Stimulated activated CD4-positive, alpha-beta T cell treated with anti-CD3 and anti-CD28 coated beads, Interleukin-4, amount 100 ng/mL, for 48 hours (primary cell): ENCODE measurements at regions not wholly inside any gene's neighbourhood (a gene's known extent, or its start where the extent isn't known, plus 50 kb on each side); places are given as distances from the start of the nearest gene placed in this dataset.
"Not testable (repeated sequence)": the region's sequence is repeated elsewhere in the genome, so short reads cannot be mapped to it uniquely, and the experiment has no call there.

Experiments used
- DNase-seq, 2 donors: peaks; one replicate each; pipeline ENCODE4 v3.0.0-alpha.2; 2020; ENCODE audit warnings: low read depth in 2 of 2

DNA sequence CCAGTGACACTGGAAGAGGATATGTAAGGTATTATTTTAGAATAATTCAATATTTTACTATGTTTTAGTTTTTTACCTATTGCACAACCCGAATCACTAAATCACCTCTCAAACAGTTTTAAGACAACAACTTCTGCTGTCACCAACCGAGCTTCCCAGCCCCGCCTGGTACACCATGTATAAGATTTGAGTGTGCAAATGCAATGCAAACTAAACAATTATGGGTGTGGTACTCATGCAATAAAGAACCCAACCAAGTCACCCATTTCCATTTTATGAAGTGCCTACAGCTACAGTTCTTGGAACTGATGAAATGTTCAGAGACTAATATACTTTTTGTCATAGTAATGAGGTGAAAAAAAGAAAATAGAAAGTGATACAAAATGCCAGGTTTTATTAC lies 256.2 kb downstream of the TAFA4 start:
- DNase-seq = no peak

- no peak for DNase-seq
These were observed 265.0 kb downstream of the TAFA4 start for GRCh38 chr3:68667346-68667745.

DNA sequence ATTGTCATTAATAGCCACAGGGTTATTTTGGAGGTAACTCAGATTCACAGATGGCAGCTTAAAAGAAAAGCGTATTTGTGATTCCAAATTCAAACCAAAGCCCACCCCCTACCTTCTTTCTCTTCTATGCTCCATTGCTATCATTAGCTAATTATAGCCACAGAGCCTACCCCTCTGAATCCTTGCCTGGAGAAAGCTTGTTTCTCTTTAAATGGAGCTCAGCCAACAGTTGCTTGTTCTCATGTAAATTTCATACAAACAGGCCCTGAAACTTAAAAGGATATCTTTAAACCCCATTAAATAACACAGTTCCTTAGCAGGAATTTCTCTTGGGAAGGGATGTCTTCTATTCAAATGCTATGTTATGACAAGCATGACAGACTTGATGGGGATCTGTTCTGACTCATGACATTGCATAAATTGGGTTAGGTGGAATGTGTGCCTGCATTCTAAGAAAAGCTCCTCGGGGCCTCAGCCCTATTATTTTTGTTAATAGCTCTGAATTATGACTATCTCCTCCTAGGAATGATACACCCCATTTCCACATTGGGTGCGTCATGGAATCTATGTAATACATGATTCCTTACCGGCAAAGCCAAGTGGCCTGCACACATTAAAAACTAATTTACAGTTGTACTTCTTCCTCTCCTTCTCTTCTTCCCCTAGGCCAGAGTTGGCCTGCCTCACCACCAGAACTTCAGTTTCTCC lies 265.8 kb downstream of the TAFA4 start:
- no peak for DNase-seq

DNA sequence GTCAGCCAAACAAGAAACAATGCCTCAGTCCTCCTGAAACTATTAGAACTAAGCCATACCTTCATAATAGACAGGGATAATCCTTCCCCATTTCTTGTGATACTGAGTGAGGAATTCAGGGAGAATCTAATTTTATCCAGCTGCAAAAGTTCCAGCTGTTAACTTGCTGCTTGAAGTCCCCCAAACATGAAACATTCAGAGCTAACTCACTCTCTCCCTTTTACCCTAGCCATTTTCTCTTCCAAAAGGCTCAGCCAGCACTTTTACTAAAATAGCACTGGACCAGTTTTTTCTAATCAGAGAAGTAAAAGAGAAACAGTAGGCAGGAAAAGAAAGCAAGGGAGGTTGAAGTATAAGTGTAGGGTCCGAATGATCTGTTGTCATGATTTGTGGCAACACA lies 268.1 kb downstream of the TAFA4 start:
- no peak for DNase-seq

- no peak for DNase-seq
These were observed 270.2 kb downstream of the TAFA4 start for GRCh38 chr3:68662176-68662575.

GRCh38 chr3:68650657-68651056 lies 281.7 kb downstream of the TAFA4 start:
- not testable (repeated sequence) for DNase-seq

DNA sequence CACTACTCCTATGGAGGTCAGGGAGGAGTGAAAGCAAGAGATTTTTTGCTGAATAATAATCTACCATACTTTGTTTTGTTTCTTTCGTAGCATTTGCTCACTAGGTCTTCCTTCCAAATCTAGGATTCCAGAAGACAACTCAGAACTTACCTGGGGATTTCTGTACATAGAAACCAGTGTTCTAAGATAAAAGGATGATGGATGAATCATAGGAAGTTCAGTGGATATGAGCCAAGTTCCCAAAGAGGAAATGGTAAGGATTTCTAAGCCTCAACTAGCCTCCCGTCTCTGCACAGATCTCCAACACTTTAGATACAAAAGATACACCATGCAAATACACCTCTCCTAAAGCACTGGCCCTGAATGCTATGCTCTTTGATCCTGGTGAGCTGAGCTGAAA lies 283.9 kb downstream of the TAFA4 start:
- DNase-seq = no peak

GRCh38 chr3:68631850-68632545 lies 300.3 kb downstream of the TAFA4 start:
- DNase-seq = no peak

- DNase-seq = no peak
These were observed 312.1 kb downstream of the TAFA4 start for GRCh38 chr3:68620211-68620610.

- no peak for DNase-seq
These were observed 318.3 kb downstream of the TAFA4 start for GRCh38 chr3:68614087-68614486.

GRCh38 chr3:68571321-68571720 lies 361.0 kb downstream of the TAFA4 start:
- DNase-seq = no peak

GRCh38 chr3:68560728-68561127 lies 371.6 kb downstream of the TAFA4 start:
- DNase-seq = no peak

GRCh38 chr3:68535782-68536181 lies 396.6 kb downstream of the TAFA4 start:
- DNase-seq = no peak

DNA sequence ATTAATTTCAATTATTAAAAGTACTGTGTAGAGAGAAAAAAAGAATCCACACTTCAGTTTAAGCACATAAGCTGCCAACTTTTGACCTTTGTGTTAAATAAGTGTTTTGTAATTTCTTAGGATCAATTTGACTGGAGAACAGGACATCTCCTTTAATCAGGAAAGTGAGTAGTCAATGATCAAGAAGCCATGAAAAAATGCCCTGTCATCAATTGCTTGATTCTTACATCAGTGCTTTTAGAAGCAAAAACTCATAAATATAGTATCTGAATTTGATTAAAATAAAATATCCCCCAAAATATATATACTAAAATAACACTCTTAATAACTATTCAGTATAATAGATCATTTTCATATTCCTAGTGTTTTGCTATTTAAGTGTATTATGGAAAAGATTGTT lies 409.0 kb downstream of the TAFA4 start:
- DNase-seq = no peak

GRCh38 chr3:68515237-68515636 lies 417.1 kb downstream of the TAFA4 start:
- no peak for DNase-seq

DNA sequence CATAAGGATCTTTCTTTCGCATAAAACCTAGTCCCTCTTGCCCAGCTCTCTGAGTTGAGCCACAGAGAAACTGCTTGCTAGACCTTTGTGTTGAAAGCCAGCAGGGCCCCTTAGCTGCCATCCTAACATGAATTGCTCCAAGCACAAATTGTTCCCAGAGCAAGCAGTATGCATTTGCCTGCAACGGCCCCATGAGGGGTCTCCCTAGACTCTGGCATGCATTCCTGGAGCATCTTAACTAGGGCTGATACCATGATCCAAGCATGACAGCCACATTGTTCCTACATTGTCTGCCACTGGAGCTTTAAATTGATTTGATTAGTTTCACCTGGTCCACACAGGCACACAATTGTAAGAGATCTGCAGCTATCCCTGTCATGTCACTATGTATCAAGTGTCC lies 428.1 kb downstream of the TAFA4 start:
- no peak for DNase-seq

- DNase-seq = not testable (repeated sequence)
These were observed 446.5 kb downstream of the TAFA4 start for GRCh38 chr3:68485845-68486244.

DNA sequence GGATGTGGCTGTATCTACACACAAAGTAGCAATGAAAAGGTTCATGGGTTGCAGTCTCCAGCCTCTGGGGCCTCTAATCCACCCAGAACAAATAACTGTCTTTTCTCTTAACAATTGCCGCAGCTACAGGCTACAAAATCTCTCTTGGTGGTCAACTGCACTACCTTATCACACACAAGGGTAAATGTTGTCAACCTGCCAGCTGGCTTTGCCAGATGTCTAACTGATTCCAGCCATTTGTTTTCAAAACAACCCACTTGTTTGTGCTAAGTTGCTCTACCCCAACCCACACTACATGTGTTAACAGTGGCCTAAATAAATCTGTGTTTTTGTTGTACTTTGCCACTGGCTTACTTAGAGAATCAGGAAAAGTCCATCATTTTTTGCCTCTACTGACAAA lies 447.3 kb downstream of the TAFA4 start:
- no peak for DNase-seq

DNA sequence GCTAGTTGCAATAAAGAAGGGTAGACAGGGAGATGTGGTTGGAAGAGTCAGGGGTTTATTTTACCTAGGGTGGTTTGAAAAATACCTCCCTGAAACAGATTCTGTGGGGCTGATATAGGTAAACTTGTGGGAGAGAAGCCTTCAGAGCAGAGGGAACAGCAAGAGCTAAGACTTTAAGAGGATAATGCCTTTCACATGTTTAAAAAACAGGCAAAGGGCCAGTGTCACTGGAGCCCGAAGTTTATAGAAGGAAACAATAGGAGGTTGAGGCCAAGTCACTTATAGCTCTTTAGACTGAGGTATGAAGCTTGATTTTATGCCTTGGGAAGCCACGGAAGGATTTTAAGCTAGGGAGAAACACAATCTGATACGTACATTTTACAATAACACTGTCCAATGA lies 448.7 kb downstream of the TAFA4 start:
- no peak for DNase-seq

DNA sequence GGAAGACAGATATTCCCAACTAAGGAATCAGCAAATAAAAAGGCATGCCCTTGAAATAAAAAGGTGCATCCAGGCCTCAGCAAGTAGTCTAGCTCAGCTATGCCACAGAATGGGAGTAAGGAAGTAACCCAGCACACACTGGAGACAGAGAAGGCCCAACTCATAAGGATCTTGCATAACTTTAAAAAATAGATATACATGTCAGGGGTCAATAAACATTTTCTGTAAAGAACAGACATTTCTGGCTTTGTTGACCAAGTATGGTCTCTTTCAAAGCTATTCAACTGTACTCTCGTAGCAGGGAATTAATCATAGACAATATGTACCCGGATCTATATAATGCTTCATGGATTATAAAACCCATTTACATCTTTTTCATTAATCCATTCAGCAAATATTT lies 449.3 kb downstream of the TAFA4 start:
- no peak for DNase-seq

GRCh38 chr3:68482565-68482964 lies 449.8 kb downstream of the TAFA4 start:
- DNase-seq = no peak

GRCh38 chr3:68479779-68480178 lies 452.6 kb downstream of the TAFA4 start:
- DNase-seq = no peak

GRCh38 chr3:68468695-68469375 lies 463.5 kb downstream of the TAFA4 start:
- DNase-seq = no peak
